22Rv1 (cell line): ENCODE measurements at regions not wholly inside any gene's neighbourhood (a gene's known extent, or its start where the extent isn't known, plus 50 kb on each side); places are given as distances from the start of the nearest gene placed in this dataset.

ENCODE experiments used
- ZFX ChIP-seq: fragments of 450-650 bp; IDR thresholded peaks from 2 replicates; pipeline ENCODE4 v1.6.1; 2017; ENCODE audit warnings: antibody characterized with exemption, borderline replicate concordance
- TF ChIP-seq, protein P1 (sequence below): fragments of 450-650 bp; IDR thresholded peaks from 2 replicates; pipeline ENCODE4 v1.5.1; 2017; ENCODE audit warnings: mild to moderate bottlenecking

DNA sequence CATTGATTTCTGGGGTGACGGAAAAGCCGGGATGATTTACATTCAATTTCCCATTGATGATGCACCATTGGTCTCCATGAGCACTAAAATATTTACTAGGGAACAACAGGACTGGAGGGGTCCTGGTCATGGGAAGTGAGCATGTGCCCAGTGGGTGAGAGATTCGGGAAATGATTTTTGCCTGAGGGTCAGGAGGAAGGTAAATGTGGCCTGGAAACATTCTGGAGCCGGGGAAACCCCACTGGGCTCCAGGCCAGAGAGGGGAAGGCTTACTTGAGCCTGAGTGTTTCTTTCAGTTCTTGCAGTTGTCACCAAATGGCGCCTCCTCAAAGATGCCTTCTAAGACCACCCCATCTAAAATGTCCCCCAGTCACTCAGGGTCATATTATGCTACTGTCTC lies 532.3 kb upstream of the TBX3 start:
- TF ChIP-seq, protein P1, sequence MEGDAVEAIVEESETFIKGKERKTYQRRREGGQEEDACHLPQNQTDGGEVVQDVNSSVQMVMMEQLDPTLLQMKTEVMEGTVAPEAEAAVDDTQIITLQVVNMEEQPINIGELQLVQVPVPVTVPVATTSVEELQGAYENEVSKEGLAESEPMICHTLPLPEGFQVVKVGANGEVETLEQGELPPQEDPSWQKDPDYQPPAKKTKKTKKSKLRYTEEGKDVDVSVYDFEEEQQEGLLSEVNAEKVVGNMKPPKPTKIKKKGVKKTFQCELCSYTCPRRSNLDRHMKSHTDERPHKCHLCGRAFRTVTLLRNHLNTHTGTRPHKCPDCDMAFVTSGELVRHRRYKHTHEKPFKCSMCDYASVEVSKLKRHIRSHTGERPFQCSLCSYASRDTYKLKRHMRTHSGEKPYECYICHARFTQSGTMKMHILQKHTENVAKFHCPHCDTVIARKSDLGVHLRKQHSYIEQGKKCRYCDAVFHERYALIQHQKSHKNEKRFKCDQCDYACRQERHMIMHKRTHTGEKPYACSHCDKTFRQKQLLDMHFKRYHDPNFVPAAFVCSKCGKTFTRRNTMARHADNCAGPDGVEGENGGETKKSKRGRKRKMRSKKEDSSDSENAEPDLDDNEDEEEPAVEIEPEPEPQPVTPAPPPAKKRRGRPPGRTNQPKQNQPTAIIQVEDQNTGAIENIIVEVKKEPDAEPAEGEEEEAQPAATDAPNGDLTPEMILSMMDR: no peak
- TF ChIP-seq ZFX: no peak
